Lower leg skin (tissue), 3 donors: ENCODE measurements at regions not wholly inside any gene's neighbourhood (a gene's known extent, or its start where the extent isn't known, plus 50 kb on each side); places are given as distances from the start of the nearest gene placed in this dataset.

Source experiments
- POLR2A ChIP-seq, 2 donors: fragments of 450-650 bp; IDR thresholded peaks; one replicate each; pipeline ENCODE4 v1.6.1; 2016 to 2017; ENCODE audit warnings: antibody characterized with exemption in 2 of 2, mild to moderate bottlenecking in 1 of 2, moderate library complexity in 1 of 2
- TF ChIP-seq, protein P1 (sequence below), 3 donors: fragments of 450-650 bp; IDR thresholded peaks; one replicate each; pipeline ENCODE4 v1.5.1; 2016; ENCODE audit warnings: antibody characterized with exemption in 3 of 3, mild to moderate bottlenecking in 3 of 3, moderate library complexity in 2 of 3

DNA sequence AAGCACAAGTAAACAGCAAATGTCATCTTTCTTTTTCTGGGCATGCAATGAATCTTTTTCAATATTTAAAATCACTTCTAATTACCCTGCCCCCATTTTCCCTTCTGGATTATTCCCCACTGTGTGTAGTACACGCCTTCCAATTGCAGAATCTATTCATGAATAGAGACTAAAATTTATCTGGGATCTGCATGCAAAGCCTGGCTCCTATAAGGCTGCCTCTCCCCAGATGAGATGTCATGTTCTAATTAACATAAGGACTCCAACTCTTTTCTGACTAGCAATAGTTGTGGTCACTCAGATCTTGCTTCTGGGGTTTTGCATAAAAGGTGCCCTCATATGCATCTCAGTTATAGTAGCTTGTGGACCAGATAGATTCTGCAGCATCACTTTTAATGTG, 473.5 kb downstream of the BTG1 start:
- TF ChIP-seq, protein P1, sequence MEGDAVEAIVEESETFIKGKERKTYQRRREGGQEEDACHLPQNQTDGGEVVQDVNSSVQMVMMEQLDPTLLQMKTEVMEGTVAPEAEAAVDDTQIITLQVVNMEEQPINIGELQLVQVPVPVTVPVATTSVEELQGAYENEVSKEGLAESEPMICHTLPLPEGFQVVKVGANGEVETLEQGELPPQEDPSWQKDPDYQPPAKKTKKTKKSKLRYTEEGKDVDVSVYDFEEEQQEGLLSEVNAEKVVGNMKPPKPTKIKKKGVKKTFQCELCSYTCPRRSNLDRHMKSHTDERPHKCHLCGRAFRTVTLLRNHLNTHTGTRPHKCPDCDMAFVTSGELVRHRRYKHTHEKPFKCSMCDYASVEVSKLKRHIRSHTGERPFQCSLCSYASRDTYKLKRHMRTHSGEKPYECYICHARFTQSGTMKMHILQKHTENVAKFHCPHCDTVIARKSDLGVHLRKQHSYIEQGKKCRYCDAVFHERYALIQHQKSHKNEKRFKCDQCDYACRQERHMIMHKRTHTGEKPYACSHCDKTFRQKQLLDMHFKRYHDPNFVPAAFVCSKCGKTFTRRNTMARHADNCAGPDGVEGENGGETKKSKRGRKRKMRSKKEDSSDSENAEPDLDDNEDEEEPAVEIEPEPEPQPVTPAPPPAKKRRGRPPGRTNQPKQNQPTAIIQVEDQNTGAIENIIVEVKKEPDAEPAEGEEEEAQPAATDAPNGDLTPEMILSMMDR (IDR thresholded peaks at IDR 0.05): no peak
- no peak for TF ChIP-seq POLR2A (IDR thresholded peaks at IDR 0.05)
